Thymus (tissue), 11 donors: ENCODE measurements at regions not wholly inside any gene's neighbourhood (a gene's known extent, or its start where the extent isn't known, plus 50 kb on each side); places are given as distances from the start of the nearest gene placed in this dataset.
A peak's percentile ranks its signal among the peaks of the same experiment; 100 is the strongest.

Experiments
- DNase-seq, 9 donors: peaks; one replicate each; pipeline ENCODE4 v3.0.0-alpha.2; 2013; ENCODE audit warnings: low spot score in 9 of 9, low read depth in 6 of 9, missing footprints in 1 of 9
- H3K27ac ChIP-seq, 2 donors: one replicate each; pipeline ENCODE4 v1.5.1; 2013; ENCODE audit warnings: control low read depth in 1 of 2, low read depth in 1 of 2, low read length in 1 of 2, mild to moderate bottlenecking in 1 of 2, moderate library complexity in 1 of 2
- H3K27me3 ChIP-seq, 2 donors: one replicate each; pipeline ENCODE4 v1.5.1; 2013; ENCODE audit warnings: low read length in 1 of 2; ENCODE audit not compliant: control insufficient read depth in 2 of 2, insufficient read depth in 1 of 2
- H3K36me3 ChIP-seq, 2 donors: one replicate each; pipeline ENCODE4 v1.5.1; 2013; ENCODE audit warnings: low read length in 1 of 2, mild to moderate bottlenecking in 1 of 2, moderate library complexity in 1 of 2; ENCODE audit not compliant: control insufficient read depth in 2 of 2, insufficient read depth in 2 of 2
- H3K4me1 ChIP-seq, 2 donors: one replicate each; pipeline ENCODE4 v1.5.1; 2013; ENCODE audit warnings: low read length in 2 of 2; ENCODE audit not compliant: control insufficient read depth in 2 of 2, insufficient read depth in 2 of 2
- H3K4me3 ChIP-seq, 2 donors: one replicate each; pipeline ENCODE4 v1.5.1; 2013; ENCODE audit warnings: low read length in 2 of 2, control low read depth in 1 of 2, mild to moderate bottlenecking in 1 of 2
- H3K9me3 ChIP-seq, 2 donors: one replicate each; pipeline ENCODE4 v1.5.1; 2013; ENCODE audit warnings: low read length in 1 of 2, mild to moderate bottlenecking in 1 of 2; ENCODE audit not compliant: control insufficient read depth in 2 of 2, insufficient read depth in 1 of 2
- WGBS: extraction: QIAGEN DNeasy Blood & Tissue Kit; methylation state at CpG from one replicate; pipeline ENCODE4 v1.1.7; 2013; 5-methylcytosine and 5-hydroxymethylcytosine counted together
- donor health status: healthy.

- Histone ChIP-seq H3K27ac (no peak overlapping the region), H3K4me3 (no peak overlapping the region), H3K9me3 (no peaks in the 10 kb centered on the region), H3K36me3 (no peaks in the 10 kb centered on the region), H3K27me3 (no peaks in the 10 kb centered on the region), H3K4me1 (no peaks in the 10 kb centered on the region)
- no peak for DNase-seq
- 93% methylated on average over 7 of the region's 7 CpGs for WGBS
Measured at GRCh38 chr17:27239584-27239983, 54.3 kb upstream of the WSB1 start.

- Histone ChIP-seq H3K27ac (no peak overlapping the region), H3K36me3 (no peaks in the 10 kb centered on the region), H3K27me3 (no peaks in the 10 kb centered on the region), H3K9me3 (no peaks in the 10 kb centered on the region), H3K4me1 (peaks cover 0 to 3% of the 10 kb centered on the region in 2 donors), H3K4me3 (no peak overlapping the region)
- no peak for DNase-seq
- WGBS = 92% methylated on average over 10 of the region's 10 CpGs
Measured at GRCh38 chr17:27240086-27240801, 53.7 kb upstream of the WSB1 start.

GRCh38 chr17:27240802-27241155, 53.1 kb upstream of the WSB1 start:
- H3K27ac ChIP-seq = no peak overlapping the region
- 94% methylated on average over 5 of the region's 5 CpGs for WGBS
- H3K9me3 ChIP-seq = no peaks in the 10 kb centered on the region
- DNase-seq = no peak
- H3K4me3 ChIP-seq = no peak overlapping the region
- no peaks in the 10 kb centered on the region for H3K27me3 ChIP-seq
- H3K4me1 ChIP-seq = peaks cover 0 to 5% of the 10 kb centered on the region in 2 donors
- no peaks in the 10 kb centered on the region for H3K36me3 ChIP-seq

DNA sequence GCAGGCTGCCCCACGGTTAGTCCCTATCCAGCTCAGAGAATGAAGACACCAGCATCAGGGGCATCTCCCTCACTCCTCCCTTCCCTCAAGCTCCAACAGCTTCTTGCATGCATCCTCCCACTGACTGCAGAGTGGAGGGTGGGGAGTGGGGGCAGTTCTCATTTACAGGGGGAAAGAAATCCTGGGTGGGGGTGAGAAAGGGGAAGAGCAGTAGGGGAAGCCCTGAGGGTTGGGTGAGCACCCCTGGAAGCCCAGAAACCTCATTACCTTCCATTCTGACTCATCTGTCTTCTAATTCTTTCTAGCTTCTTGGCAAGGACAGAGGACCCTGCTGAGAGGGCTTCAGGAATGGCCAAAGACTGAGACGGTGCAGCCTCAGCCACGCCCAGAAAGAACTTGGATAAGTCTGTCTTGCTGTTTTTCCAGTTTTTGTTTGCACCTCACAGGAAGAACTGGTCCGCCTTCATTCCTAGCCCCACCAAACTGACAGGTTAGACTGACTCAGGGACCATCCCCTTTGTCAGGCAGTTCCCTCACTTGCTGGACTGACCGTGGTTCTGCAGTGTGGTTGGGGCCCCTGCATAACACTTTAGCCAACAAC, 52.5 kb upstream of the WSB1 start:
- DNase-seq = peak in 1 of 9 donors; percentile 22
- WGBS = 81% methylated on average over 5 of the region's 5 CpGs
- Histone ChIP-seq H3K27me3 (no peaks in the 10 kb centered on the region), H3K9me3 (no peaks in the 10 kb centered on the region), H3K27ac (no peak overlapping the region), H3K36me3 (no peaks in the 10 kb centered on the region), H3K4me1 (peaks cover 0 to 5% of the 10 kb centered on the region in 2 donors), H3K4me3 (no peak overlapping the region)

DNA sequence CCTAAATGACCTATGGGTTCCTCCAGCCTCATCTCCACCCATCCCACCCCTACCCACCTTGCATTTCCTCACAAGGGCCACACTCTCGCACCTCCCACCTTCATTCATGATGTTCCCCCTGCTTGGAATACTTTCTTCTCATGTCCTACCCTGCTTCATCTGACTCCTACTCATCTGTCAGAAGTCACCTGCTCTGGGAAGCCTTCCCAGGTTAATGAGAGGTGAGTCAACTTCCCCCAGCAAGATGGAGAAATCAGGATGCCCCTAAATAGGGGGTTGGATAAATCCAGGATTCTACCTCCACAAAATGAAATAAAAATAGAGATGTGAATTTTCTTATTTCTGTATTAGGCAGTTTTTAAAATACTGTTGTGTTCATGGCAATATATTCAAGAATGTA, 51.0 kb upstream of the WSB1 start:
- no peaks in the 10 kb centered on the region for H3K9me3 ChIP-seq
- WGBS = 96% methylated on average over 1 of the region's 1 CpG
- H3K4me3 ChIP-seq = no peak overlapping the region
- H3K4me1 ChIP-seq = peaks cover 0 to 5% of the 10 kb centered on the region in 2 donors
- H3K36me3 ChIP-seq = no peaks in the 10 kb centered on the region
- no peaks in the 10 kb centered on the region for H3K27me3 ChIP-seq
- no peak for DNase-seq
- H3K27ac ChIP-seq = no peak overlapping the region

DNA sequence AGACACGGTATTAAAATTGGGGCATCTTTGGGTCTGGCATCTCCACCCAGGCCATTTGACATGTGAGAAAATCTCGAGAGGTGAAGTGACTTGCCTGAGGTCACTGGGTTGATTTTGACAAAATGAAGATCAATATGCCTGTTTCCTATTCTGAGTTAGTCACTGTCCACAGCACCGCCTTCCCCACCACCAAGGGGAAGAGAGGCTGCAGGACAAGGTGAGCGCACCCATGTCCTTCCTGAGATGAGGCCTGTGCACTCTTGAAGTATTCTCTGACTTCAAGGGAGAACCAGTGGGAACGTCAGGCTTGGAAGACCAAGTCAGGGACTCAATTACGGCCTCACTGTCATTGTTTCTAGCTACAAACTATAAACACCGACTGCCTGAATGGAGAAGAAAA, 49.9 kb upstream of the WSB1 start:
- H3K4me3 ChIP-seq = no peak overlapping the region
- DNase-seq = no peak
- peaks cover 0 to 5% of the 10 kb centered on the region in 2 donors for H3K4me1 ChIP-seq
- no peaks in the 10 kb centered on the region for H3K27me3 ChIP-seq
- no peak overlapping the region for H3K27ac ChIP-seq
- 95% methylated on average over 7 of the region's 7 CpGs for WGBS
- H3K36me3 ChIP-seq = no peaks in the 10 kb centered on the region
- no peaks in the 10 kb centered on the region for H3K9me3 ChIP-seq
